Testis (tissue), 2 donors: ENCODE measurements at regions not wholly inside any gene's neighbourhood (a gene's known extent, or its start where the extent isn't known, plus 50 kb on each side); places are given as distances from the start of the nearest gene placed in this dataset.

ENCODE experiments used
- CTCF ChIP-seq, 3 experiments: fragments of 450-650 bp in 2 of 3; fragments of 200-600 bp in 1 of 3; sonication (generic) in 1 of 3; IDR thresholded peaks; one replicate each; pipeline ENCODE4 v1.5.1; 2016 to 2019; ENCODE audit warnings: antibody characterized with exemption in 3 of 3, mild to moderate bottlenecking in 2 of 3, moderate library complexity in 1 of 3
- POLR2A ChIP-seq: fragments of 450-650 bp; IDR thresholded peaks from one replicate; pipeline ENCODE4 v1.6.1; 2017; ENCODE audit warnings: antibody characterized with exemption, mild to moderate bottlenecking, moderate library complexity

- TF ChIP-seq POLR2A, result no peak
- no peak for TF ChIP-seq CTCF (IDR thresholded peaks at IDR 0.05)
Observed at GRCh38 chr5:153321478-153321877, 169.0 kb upstream of the GRIA1 start.
